Endothelial cell of umbilical vein (primary cell): ENCODE measurements at regions not wholly inside any gene's neighbourhood (a gene's known extent, or its start where the extent isn't known, plus 50 kb on each side); places are given as distances from the start of the nearest gene placed in this dataset.

ENCODE experiments used
- BruUV-seq: library from RNA; stranded (reverse); fragments of 400-500 nt; replicated peaks from 2 replicates; lab custom pipeline; 2021; lab: Mats Ljungman, UMichigan
- CTCF ChIA-PET: fragments of 300-600, 350-600 bp; sonication (Branson Sonifier 250); formaldehyde crosslinking; loops from one replicate; lab custom pipeline; 2021; ENCODE audit warnings: antibody characterized with exemption, inconsistent platforms; lab: Charles Lee
- POLR2A ChIA-PET: fragments of 300-600, 350-600 bp; sonication (Branson Sonifier 250); formaldehyde crosslinking; loops from one replicate; lab custom pipeline; 2021; ENCODE audit warnings: antibody characterized with exemption, inconsistent platforms; lab: Charles Lee
- DNase-seq: peaks from one replicate; pipeline ENCODE4 v3.0.0-alpha.2; 2011; ENCODE audit warnings: low read depth, low spot score
- FAIRE-seq: peaks from 2 replicates; lab custom pipeline; 2011; peaks lifted over from hg19 to GRCh38; lab: Jason Lieb, UNC
- H2AFZ ChIP-seq: 2 replicates; pipeline ENCODE4 v1.6.0; 2012; ENCODE audit warnings: low read depth, low read length, control low read depth, inconsistent platforms
- H3K27ac ChIP-seq: 2 replicates; pipeline ENCODE4 v1.5.1; 2011; ENCODE audit warnings: low read depth, mild to moderate bottlenecking, control low read depth, low read length, moderate library complexity; ENCODE audit not compliant: insufficient read depth
- H3K27me3 ChIP-seq, 2 experiments: 2 replicates each; pipeline versions ENCODE4 v1.6.0 to v1.6.1; 2011; ENCODE audit warnings: low read length in 2 of 2, mixed read lengths in 1 of 2; ENCODE audit not compliant: control insufficient read depth in 2 of 2, insufficient read depth in 2 of 2
- H3K36me3 ChIP-seq, 2 experiments: 2 replicates in 1 of 2; 3 replicates in 1 of 2; pipeline ENCODE4 v1.5.1; 2011; ENCODE audit warnings: low read length in 2 of 2, mild to moderate bottlenecking in 1 of 2, moderate library complexity in 1 of 2; ENCODE audit not compliant: control insufficient read depth in 2 of 2, insufficient read depth in 2 of 2; ENCODE audit errors: extremely low read depth in 1 of 2
- H3K4me1 ChIP-seq: 3 replicates; pipeline ENCODE4 v1.5.1; 2011; ENCODE audit warnings: mild to moderate bottlenecking, low read length; ENCODE audit not compliant: control insufficient read depth, insufficient read depth; ENCODE audit errors: extremely low read depth
- H3K4me2 ChIP-seq: 2 replicates; pipeline ENCODE4 v1.6.1; 2011; ENCODE audit warnings: low read length, control low read depth, mixed read lengths; ENCODE audit not compliant: insufficient read depth
- H3K4me3 ChIP-seq, 3 experiments: fragments of 200-600 bp in 1 of 3; sonication (generic), shearing (Covaris generic) in 1 of 3; replicated peaks in 1 of 3; 2 replicates each; pipeline ENCODE4 v1.5.1; 2011 to 2016; ENCODE audit warnings: control low read depth in 3 of 3, low read length in 3 of 3, mild to moderate bottlenecking in 2 of 3, inconsistent platforms in 1 of 3, low read depth in 1 of 3, moderate library complexity in 1 of 3; ENCODE audit not compliant: insufficient read depth in 1 of 3
- H3K79me2 ChIP-seq: 2 replicates; pipeline ENCODE4 v1.6.0; 2012; ENCODE audit warnings: low read length, inconsistent platforms; ENCODE audit not compliant: control insufficient read depth, insufficient read depth
- H3K9ac ChIP-seq: replicated peaks from 2 replicates; pipeline ENCODE3; 2011; ENCODE audit warnings: low read length, control low read depth; ENCODE audit not compliant: insufficient read depth; ENCODE audit errors: extremely low read depth
- H3K9me1 ChIP-seq: replicated peaks from 3 replicates; pipeline ENCODE4 v1.6.0; 2011; ENCODE audit warnings: mild to moderate bottlenecking, low read length; ENCODE audit not compliant: control insufficient read depth, insufficient read depth; ENCODE audit errors: extremely low read depth
- H3K9me3 ChIP-seq: replicated peaks from 2 replicates; pipeline ENCODE4 v1.5.1; 2012; ENCODE audit warnings: low read length, inconsistent platforms; ENCODE audit not compliant: control insufficient read depth, insufficient read depth
- H4K20me1 ChIP-seq: replicated peaks from 2 replicates; pipeline ENCODE3; 2011; ENCODE audit warnings: mild to moderate bottlenecking, low read length; ENCODE audit not compliant: control insufficient read depth, insufficient read depth; ENCODE audit errors: extremely low read depth
- CTCF ChIP-seq, 2 donors: IDR thresholded peaks; 1 replicate in 1 of 2; 2 replicates in 1 of 2; pipeline ENCODE4 v1.5.1; 2011; ENCODE audit warnings: low read length in 2 of 2, mild to moderate bottlenecking in 2 of 2, moderate library complexity in 2 of 2, control low read depth in 1 of 2, inconsistent platforms in 1 of 2, low read depth in 1 of 2; ENCODE audit not compliant: insufficient read depth in 1 of 2; ENCODE audit errors: extremely low read depth in 1 of 2
- EZH2 ChIP-seq: IDR thresholded peaks from 2 replicates; pipeline ENCODE4 v1.6.1; 2012; ENCODE audit warnings: borderline replicate concordance, low read depth, mild to moderate bottlenecking, moderate library complexity, low read length, inconsistent platforms; ENCODE audit not compliant: severe bottlenecking
- FOS ChIP-seq: IDR thresholded peaks from 2 replicates; pipeline ENCODE4 v1.6.1; 2011; ENCODE audit warnings: mild to moderate bottlenecking, low read length, moderate library complexity, borderline replicate concordance; ENCODE audit not compliant: insufficient read depth
- GATA2 ChIP-seq: IDR thresholded peaks from 2 replicates; pipeline ENCODE4 v1.7.0; 2011; ENCODE audit warnings: low read depth, mild to moderate bottlenecking, moderate library complexity, mixed read lengths, low read length; ENCODE audit not compliant: insufficient read length, insufficient read depth
- JUN ChIP-seq: IDR thresholded peaks from 2 replicates; pipeline ENCODE4 v1.6.1; 2011; ENCODE audit warnings: borderline replicate concordance, low read depth; ENCODE audit not compliant: insufficient read length, insufficient read depth
- MAX ChIP-seq: IDR thresholded peaks from 2 replicates; pipeline ENCODE4 v1.6.1; 2011; ENCODE audit not compliant: insufficient read depth, insufficient read length
- MYC ChIP-seq: IDR thresholded peaks from one replicate; pipeline ENCODE4 v1.6.1; 2011; ENCODE audit warnings: mild to moderate bottlenecking, low read depth, low read length
- POLR2A ChIP-seq: IDR thresholded peaks from 2 replicates; pipeline ENCODE4 v1.6.1; 2012; ENCODE audit warnings: low read depth, mild to moderate bottlenecking, control low read depth, low read length
- POLR2AphosphoS5 ChIP-seq: IDR thresholded peaks from 2 replicates; pipeline ENCODE4 v1.6.1; 2012; ENCODE audit warnings: low read depth, mild to moderate bottlenecking, control low read depth, low read length, moderate library complexity; ENCODE audit not compliant: insufficient read depth
- dilution Hi-C: fragments of 300-500 bp; cut with MboI; formaldehyde crosslinking; loops from one replicate; pipeline ENCODE4 v1.15.0; 2019; ENCODE audit warnings: low sequenced_read_pairs; ENCODE audit not compliant: extremely low pct_ligation_motif_present
- intact Hi-C: fragments of 100-400 bp; cut with micrococcal nuclease; formaldehyde crosslinking; loops from one replicate; pipeline ENCODE4 v1.10.0; 2022

GRCh38 chr3:117005911-117006522 lies 296.4 kb downstream of the TUSC7 start:
- Histone ChIP-seq H3K27ac (no peak overlapping the region), H3K36me3 (no peaks in the 10 kb centered on the region), H3K27me3 (peaks cover 0 to 2% of the 10 kb centered on the region in 2 experiments), H3K9me3 (no peaks in the 10 kb centered on the region), H4K20me1 (no peaks in the 10 kb centered on the region), H3K4me1 (no peaks in the 10 kb centered on the region), H3K4me3 (no peak overlapping the region), H3K9me1 (no peaks in the 10 kb centered on the region), H3K9ac (no peak overlapping the region), H3K4me2 (no peak overlapping the region), H2AFZ (no peak overlapping the region), H3K79me2 (no peaks in the 10 kb centered on the region)
- intact Hi-C loops (no loop called here), dilution Hi-C loops (no loop called here)
- TF ChIP-seq POLR2A (no peak), MAX (no peak), FOS (no peak), JUN (no peak), CTCF (IDR thresholded peaks at IDR 0.05; ENCODE audit: extremely low read depth in 1 of 2, insufficient read depth in 1 of 2, low read depth in 1 of 2, low read length in 2 of 2) (no peak), MYC (no peak), GATA2 (no peak), POLR2AphosphoS5 (no peak), EZH2 (no peak)
- FAIRE-seq (no peak), DNase-seq (no peak)
- ChIA-PET POLR2A (no interaction called here), CTCF (interaction anchor here (1.0 to 1.2 kb wide), 3 partner anchors 11 to 235 kb away, joined by 3 to 5 read pairs (median 3); no protein-coding TSS in a partner anchor)
- no TSS peak for BruUV-seq
